ENCODE measurements at regions not wholly inside any gene's neighbourhood (a gene's known extent, or its start where the extent isn't known, plus 50 kb on each side); places are given as distances from the start of the nearest gene placed in this dataset.

- Histone ChIP-seq H3K36me3 (ENCODE audit: control insufficient read depth, insufficient read depth, low read length) (no peaks in the 10 kb centered on the region), H3K4me1 (ENCODE audit: control insufficient read depth, insufficient read depth, low read length) (no peaks in the 10 kb centered on the region), H3K9me3 (ENCODE audit: control insufficient read depth, low read depth, low read length) (no peaks in the 10 kb centered on the region), H3K27me3 (ENCODE audit: control insufficient read depth, insufficient read depth, low read length) (no peaks in the 10 kb centered on the region), H3K4me3 (ENCODE audit: low read length) (no peak overlapping the region), H3K27ac (ENCODE audit: low read length) (no peak overlapping the region)
- no peak for DNase-seq
- WGBS (ENCODE audit: insufficient coverage, low lambda C conversion rate): 40% methylated on average over 1 of the region's 11 CpGs
Measured at GRCh38 chr10:62911210-62911963, 95.2 kb upstream of the EGR2 start.

GRCh38 chr10:62907470-62908212 is 91.5 kb upstream of the EGR2 start:
- H3K9me3 ChIP-seq (ENCODE audit: control insufficient read depth, low read depth, low read length): no peaks in the 10 kb centered on the region
- no peak overlapping the region for H3K27ac ChIP-seq (ENCODE audit: low read length)
- no peaks in the 10 kb centered on the region for H3K4me1 ChIP-seq (ENCODE audit: control insufficient read depth, insufficient read depth, low read length)
- H3K4me3 ChIP-seq (ENCODE audit: low read length): no peak overlapping the region
- 87% methylated on average over 3 of the region's 8 CpGs for WGBS (ENCODE audit: insufficient coverage, low lambda C conversion rate)
- no peaks in the 10 kb centered on the region for H3K36me3 ChIP-seq (ENCODE audit: control insufficient read depth, insufficient read depth, low read length)
- DNase-seq: no peak
- no peaks in the 10 kb centered on the region for H3K27me3 ChIP-seq (ENCODE audit: control insufficient read depth, insufficient read depth, low read length)

GRCh38 chr10:62904281-62904875 is 88.2 kb upstream of the EGR2 start:
- Histone ChIP-seq H3K9me3 (ENCODE audit: control insufficient read depth, low read depth, low read length) (no peaks in the 10 kb centered on the region), H3K27ac (ENCODE audit: low read length) (no peak overlapping the region), H3K36me3 (ENCODE audit: control insufficient read depth, insufficient read depth, low read length) (no peaks in the 10 kb centered on the region), H3K4me1 (ENCODE audit: control insufficient read depth, insufficient read depth, low read length) (no peaks in the 10 kb centered on the region), H3K27me3 (ENCODE audit: control insufficient read depth, insufficient read depth, low read length) (no peaks in the 10 kb centered on the region), H3K4me3 (ENCODE audit: low read length) (no peak overlapping the region)
- WGBS (ENCODE audit: insufficient coverage, low lambda C conversion rate): 100% methylated on average over 2 of the region's 5 CpGs
- DNase-seq: no peak

GRCh38 chr10:62903828-62904227 is 87.7 kb upstream of the EGR2 start:
- no peak overlapping the region for H3K27ac ChIP-seq (ENCODE audit: low read length)
- H3K36me3 ChIP-seq (ENCODE audit: control insufficient read depth, insufficient read depth, low read length): no peaks in the 10 kb centered on the region
- DNase-seq: no peak
- WGBS (ENCODE audit: insufficient coverage, low lambda C conversion rate): no CpG with 5 or more reads among the region's 1 CpG
- H3K4me3 ChIP-seq (ENCODE audit: low read length): no peak overlapping the region
- no peaks in the 10 kb centered on the region for H3K27me3 ChIP-seq (ENCODE audit: control insufficient read depth, insufficient read depth, low read length)
- no peaks in the 10 kb centered on the region for H3K9me3 ChIP-seq (ENCODE audit: control insufficient read depth, low read depth, low read length)
- no peaks in the 10 kb centered on the region for H3K4me1 ChIP-seq (ENCODE audit: control insufficient read depth, insufficient read depth, low read length)

- DNase-seq: no peak
- Histone ChIP-seq H3K27me3 (ENCODE audit: control insufficient read depth, insufficient read depth, low read length) (no peaks in the 10 kb centered on the region), H3K4me1 (ENCODE audit: control insufficient read depth, insufficient read depth, low read length) (no peaks in the 10 kb centered on the region), H3K36me3 (ENCODE audit: control insufficient read depth, insufficient read depth, low read length) (no peaks in the 10 kb centered on the region), H3K9me3 (ENCODE audit: control insufficient read depth, low read depth, low read length) (no peaks in the 10 kb centered on the region), H3K4me3 (ENCODE audit: low read length) (no peak overlapping the region), H3K27ac (ENCODE audit: low read length) (no peak overlapping the region)
- WGBS (ENCODE audit: insufficient coverage, low lambda C conversion rate): 100% methylated on average over 1 of the region's 4 CpGs
Measured at GRCh38 chr10:62900829-62901571, 84.8 kb upstream of the EGR2 start.

- H3K4me3 ChIP-seq (ENCODE audit: low read length): no peak overlapping the region
- H3K27ac ChIP-seq (ENCODE audit: low read length): no peak overlapping the region
- H3K27me3 ChIP-seq (ENCODE audit: control insufficient read depth, insufficient read depth, low read length): no peaks in the 10 kb centered on the region
- H3K9me3 ChIP-seq (ENCODE audit: control insufficient read depth, low read depth, low read length): no peaks in the 10 kb centered on the region
- no peaks in the 10 kb centered on the region for H3K36me3 ChIP-seq (ENCODE audit: control insufficient read depth, insufficient read depth, low read length)
- no peak for DNase-seq
- H3K4me1 ChIP-seq (ENCODE audit: control insufficient read depth, insufficient read depth, low read length): no peaks in the 10 kb centered on the region
- WGBS (ENCODE audit: insufficient coverage, low lambda C conversion rate): no CpG with 5 or more reads among the region's 3 CpGs
Measured at GRCh38 chr10:62899311-62899710, 83.1 kb upstream of the EGR2 start.

GRCh38 chr10:62895063-62895462 is 78.9 kb upstream of the EGR2 start:
- Histone ChIP-seq H3K4me1 (ENCODE audit: control insufficient read depth, insufficient read depth, low read length) (no peaks in the 10 kb centered on the region), H3K36me3 (ENCODE audit: control insufficient read depth, insufficient read depth, low read length) (no peaks in the 10 kb centered on the region), H3K27me3 (ENCODE audit: control insufficient read depth, insufficient read depth, low read length) (no peaks in the 10 kb centered on the region), H3K4me3 (ENCODE audit: low read length) (no peak overlapping the region), H3K27ac (ENCODE audit: low read length) (no peak overlapping the region), H3K9me3 (ENCODE audit: control insufficient read depth, low read depth, low read length) (no peaks in the 10 kb centered on the region)
- DNase-seq: no peak
- no CpG with 5 or more reads among the region's 4 CpGs for WGBS (ENCODE audit: insufficient coverage, low lambda C conversion rate)

GRCh38 chr10:62894156-62894555 is 78.0 kb upstream of the EGR2 start:
- DNase-seq: no peak
- WGBS (ENCODE audit: insufficient coverage, low lambda C conversion rate): no CpG with 5 or more reads among the region's 3 CpGs

GRCh38 chr10:62893036-62893435 is 76.9 kb upstream of the EGR2 start:
- no CpG with 5 or more reads among the region's 1 CpG for WGBS (ENCODE audit: insufficient coverage, low lambda C conversion rate)
- no peak overlapping the region for H3K4me3 ChIP-seq (ENCODE audit: low read length)
- no peaks in the 10 kb centered on the region for H3K36me3 ChIP-seq (ENCODE audit: control insufficient read depth, insufficient read depth, low read length)
- H3K9me3 ChIP-seq (ENCODE audit: control insufficient read depth, low read depth, low read length): no peaks in the 10 kb centered on the region
- no peak for DNase-seq
- no peaks in the 10 kb centered on the region for H3K4me1 ChIP-seq (ENCODE audit: control insufficient read depth, insufficient read depth, low read length)
- H3K27ac ChIP-seq (ENCODE audit: low read length): no peak overlapping the region
- no peaks in the 10 kb centered on the region for H3K27me3 ChIP-seq (ENCODE audit: control insufficient read depth, insufficient read depth, low read length)

More at GRCh38 chr10:62894156-62894555, 78.0 kb upstream of the EGR2 start:
- Histone ChIP-seq H3K27ac (ENCODE audit: low read length) (no peak overlapping the region), H3K4me1 (ENCODE audit: control insufficient read depth, insufficient read depth, low read length) (no peaks in the 10 kb centered on the region), H3K9me3 (ENCODE audit: control insufficient read depth, low read depth, low read length) (no peaks in the 10 kb centered on the region), H3K36me3 (ENCODE audit: control insufficient read depth, insufficient read depth, low read length) (no peaks in the 10 kb centered on the region), H3K4me3 (ENCODE audit: low read length) (no peak overlapping the region), H3K27me3 (ENCODE audit: control insufficient read depth, insufficient read depth, low read length) (no peaks in the 10 kb centered on the region)

GRCh38 chr10:62890395-62890794 is 74.2 kb upstream of the EGR2 start:
- no CpG with 5 or more reads among the region's 2 CpGs for WGBS (ENCODE audit: insufficient coverage, low lambda C conversion rate)

More at GRCh38 chr10:62890395-62890794, 74.2 kb upstream of the EGR2 start:
- Histone ChIP-seq H3K4me3 (ENCODE audit: low read length) (no peak overlapping the region), H3K27ac (ENCODE audit: low read length) (no peak overlapping the region), H3K4me1 (ENCODE audit: control insufficient read depth, insufficient read depth, low read length) (no peaks in the 10 kb centered on the region), H3K36me3 (ENCODE audit: control insufficient read depth, insufficient read depth, low read length) (no peaks in the 10 kb centered on the region), H3K9me3 (ENCODE audit: control insufficient read depth, low read depth, low read length) (no peaks in the 10 kb centered on the region), H3K27me3 (ENCODE audit: control insufficient read depth, insufficient read depth, low read length) (no peaks in the 10 kb centered on the region)
- no peak for DNase-seq

Data from large intestine (tissue), 3 donors.